SU-DHL-6 (cell line): ENCODE measurements at regions not wholly inside any gene's neighbourhood (a gene's known extent, or its start where the extent isn't known, plus 50 kb on each side); places are given as distances from the start of the nearest gene placed in this dataset.

Experiments
- H2AFZ ChIP-seq: fragments of 200-600 bp; sonication (generic); 2 replicates; pipeline ENCODE4 v1.6.1; 2014; ENCODE audit warnings: low read depth, mild to moderate bottlenecking, moderate library complexity, mixed read lengths, antibody characterized with exemption, low read length; ENCODE audit not compliant: severe bottlenecking
- H3F3A ChIP-seq: fragments of 200-600 bp; shearing (Covaris generic); 2 replicates; pipeline ENCODE4 v1.6.0; 2016; ENCODE audit warnings: antibody characterized with exemption, mild to moderate bottlenecking; ENCODE audit not compliant: insufficient read depth
- H3K27ac ChIP-seq: fragments of 200-600 bp; sonication (generic); 2 replicates; pipeline ENCODE4 v1.5.1; 2016; ENCODE audit warnings: low read depth, mild to moderate bottlenecking, low read length, moderate library complexity, mixed read lengths
- H3K27me3 ChIP-seq: fragments of 200-600 bp; sonication (generic), shearing (Covaris generic); 2 replicates; pipeline ENCODE4 v1.6.0; 2014; ENCODE audit warnings: mild to moderate bottlenecking, low read length
- H3K36me3 ChIP-seq: fragments of 200-600 bp; sonication (generic); 2 replicates; pipeline ENCODE4 v1.6.1; 2014; ENCODE audit warnings: mild to moderate bottlenecking, low read length, mixed read lengths
- H3K4me2 ChIP-seq: fragments of 300-600, 200-600 bp; shearing (Covaris generic), sonication (generic); 2 replicates; pipeline ENCODE4 v1.6.0; 2014; ENCODE audit warnings: low read length, low read depth, mild to moderate bottlenecking; ENCODE audit not compliant: poor library complexity, severe bottlenecking
- H3K4me3 ChIP-seq: fragments of 200-600 bp; sonication (generic); 2 replicates; pipeline ENCODE4 v1.5.1; 2014; ENCODE audit warnings: antibody characterized with exemption, low read length, mild to moderate bottlenecking, mixed read lengths; ENCODE audit not compliant: insufficient read depth, poor library complexity, severe bottlenecking
- H3K79me2 ChIP-seq: fragments of 200-600 bp; sonication (generic); 2 replicates; pipeline ENCODE4 v1.6.1; 2014; ENCODE audit warnings: mild to moderate bottlenecking, low read length, moderate library complexity; ENCODE audit not compliant: insufficient read depth
- H3K9ac ChIP-seq: fragments of 200-600 bp; sonication (generic); 2 replicates; pipeline ENCODE4 v1.7.0; 2014; ENCODE audit warnings: mild to moderate bottlenecking, low read length
- H3K9me2 ChIP-seq: fragments of 200-600 bp; sonication (generic); replicated peaks from 2 replicates; pipeline ENCODE4 v1.6.1; 2014; ENCODE audit warnings: low read length; ENCODE audit not compliant: insufficient read depth
- H3K9me3 ChIP-seq: fragments of 200-600 bp; sonication (generic); 2 replicates; pipeline ENCODE4 v1.6.1; 2014; ENCODE audit warnings: low read length, mixed read lengths; ENCODE audit not compliant: insufficient read depth
- H4K20me1 ChIP-seq: fragments of 200-600 bp; sonication (generic); 2 replicates; pipeline ENCODE4 v1.6.1; 2014; ENCODE audit warnings: low read depth, mild to moderate bottlenecking, antibody characterized with exemption, low read length, moderate library complexity, mixed read lengths
- EZH2phosphoT487 ChIP-seq: fragments of 200-600 bp; sonication (generic), shearing (Covaris generic); conservative IDR thresholded peaks from 2 replicates; pipeline ENCODE4 v1.6.1; 2018; ENCODE audit warnings: mild to moderate bottlenecking, antibody characterized with exemption, low read length, moderate library complexity, mixed read lengths
- TF ChIP-seq, protein P1 (sequence below): fragments of 200-600 bp; sonication (generic); IDR thresholded peaks from one replicate; pipeline ENCODE4 v1.5.1; 2017; ENCODE audit warnings: antibody characterized with exemption, mild to moderate bottlenecking, low read length, moderate library complexity; ENCODE audit not compliant: insufficient read depth, poor library complexity, severe bottlenecking

GRCh38 chr10:78357141-78358063, 323.7 kb downstream of the RPS24 start:
- no peak overlapping the region for H3K9ac ChIP-seq
- H4K20me1 ChIP-seq = no peaks in the 10 kb centered on the region
- no peak overlapping the region for H3K4me2 ChIP-seq
- TF ChIP-seq, protein P1, sequence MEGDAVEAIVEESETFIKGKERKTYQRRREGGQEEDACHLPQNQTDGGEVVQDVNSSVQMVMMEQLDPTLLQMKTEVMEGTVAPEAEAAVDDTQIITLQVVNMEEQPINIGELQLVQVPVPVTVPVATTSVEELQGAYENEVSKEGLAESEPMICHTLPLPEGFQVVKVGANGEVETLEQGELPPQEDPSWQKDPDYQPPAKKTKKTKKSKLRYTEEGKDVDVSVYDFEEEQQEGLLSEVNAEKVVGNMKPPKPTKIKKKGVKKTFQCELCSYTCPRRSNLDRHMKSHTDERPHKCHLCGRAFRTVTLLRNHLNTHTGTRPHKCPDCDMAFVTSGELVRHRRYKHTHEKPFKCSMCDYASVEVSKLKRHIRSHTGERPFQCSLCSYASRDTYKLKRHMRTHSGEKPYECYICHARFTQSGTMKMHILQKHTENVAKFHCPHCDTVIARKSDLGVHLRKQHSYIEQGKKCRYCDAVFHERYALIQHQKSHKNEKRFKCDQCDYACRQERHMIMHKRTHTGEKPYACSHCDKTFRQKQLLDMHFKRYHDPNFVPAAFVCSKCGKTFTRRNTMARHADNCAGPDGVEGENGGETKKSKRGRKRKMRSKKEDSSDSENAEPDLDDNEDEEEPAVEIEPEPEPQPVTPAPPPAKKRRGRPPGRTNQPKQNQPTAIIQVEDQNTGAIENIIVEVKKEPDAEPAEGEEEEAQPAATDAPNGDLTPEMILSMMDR = no peak
- no peak for TF ChIP-seq EZH2phosphoT487
- no peak overlapping the region for H3K27ac ChIP-seq
- no peaks in the 10 kb centered on the region for H3K79me2 ChIP-seq
- no peaks in the 10 kb centered on the region for H3K36me3 ChIP-seq
- no peak overlapping the region for H3K4me3 ChIP-seq
- H2AFZ ChIP-seq = no peak overlapping the region
- no peaks in the 10 kb centered on the region for H3K27me3 ChIP-seq
- no peaks in the 10 kb centered on the region for H3F3A ChIP-seq
- H3K9me3 ChIP-seq = no peaks in the 10 kb centered on the region
- no peaks in the 10 kb centered on the region for H3K9me2 ChIP-seq

DNA sequence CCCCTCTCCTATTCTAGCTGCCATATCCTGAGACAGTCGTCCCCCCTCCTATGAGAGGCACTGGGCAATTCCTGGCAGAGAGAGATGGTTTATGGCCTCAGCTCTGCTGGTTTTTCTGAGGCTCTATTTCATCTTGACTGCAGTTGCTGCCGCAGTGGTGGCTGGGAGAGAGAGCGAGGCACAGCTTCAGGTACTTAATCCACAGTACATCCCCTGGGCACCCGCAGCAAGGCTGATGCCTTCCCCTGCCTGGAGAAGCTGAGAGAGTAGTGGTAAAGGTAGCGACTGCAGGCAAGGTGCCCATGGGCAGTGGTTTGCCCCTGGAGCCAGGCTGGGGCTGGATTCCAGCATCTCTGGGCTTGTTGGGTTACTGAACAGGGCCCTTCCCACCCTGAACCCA, 324.7 kb downstream of the RPS24 start:
- H3K4me3 ChIP-seq = no peak overlapping the region
- H3K9me2 ChIP-seq = no peaks in the 10 kb centered on the region
- no peaks in the 10 kb centered on the region for H3K79me2 ChIP-seq
- H3K27ac ChIP-seq = no peak overlapping the region
- no peak overlapping the region for H3K9ac ChIP-seq
- TF ChIP-seq EZH2phosphoT487 = no peak
- no peaks in the 10 kb centered on the region for H3F3A ChIP-seq
- no peaks in the 10 kb centered on the region for H4K20me1 ChIP-seq
- no peak overlapping the region for H2AFZ ChIP-seq
- no peak overlapping the region for H3K4me2 ChIP-seq
- H3K9me3 ChIP-seq = no peaks in the 10 kb centered on the region
- H3K36me3 ChIP-seq = no peaks in the 10 kb centered on the region
- H3K27me3 ChIP-seq = no peaks in the 10 kb centered on the region

- Histone ChIP-seq H3K27ac (no peak overlapping the region), H3K4me3 (no peak overlapping the region), H4K20me1 (no peaks in the 10 kb centered on the region), H2AFZ (no peak overlapping the region), H3K27me3 (no peaks in the 10 kb centered on the region), H3K9me3 (no peaks in the 10 kb centered on the region), H3K9me2 (no peaks in the 10 kb centered on the region), H3F3A (no peaks in the 10 kb centered on the region), H3K9ac (no peak overlapping the region), H3K36me3 (no peaks in the 10 kb centered on the region), H3K4me2 (no peak overlapping the region), H3K79me2 (no peaks in the 10 kb centered on the region)
- TF ChIP-seq, protein P1 = no peak
- no peak for TF ChIP-seq EZH2phosphoT487
Observed at GRCh38 chr10:78358982-78359381, 325.3 kb downstream of the RPS24 start.

- no peaks in the 10 kb centered on the region for H3K9me2 ChIP-seq
- no peaks in the 10 kb centered on the region for H3K9me3 ChIP-seq
- H3F3A ChIP-seq = no peaks in the 10 kb centered on the region
- H3K36me3 ChIP-seq = no peaks in the 10 kb centered on the region
- H3K9ac ChIP-seq = no peak overlapping the region
- no peaks in the 10 kb centered on the region for H3K27me3 ChIP-seq
- no peak overlapping the region for H3K4me3 ChIP-seq
- no peak overlapping the region for H2AFZ ChIP-seq
- TF ChIP-seq EZH2phosphoT487 = no peak
- TF ChIP-seq, protein P1 = no peak
- no peaks in the 10 kb centered on the region for H3K79me2 ChIP-seq
- no peak overlapping the region for H3K4me2 ChIP-seq
- no peak overlapping the region for H3K27ac ChIP-seq
- H4K20me1 ChIP-seq = no peaks in the 10 kb centered on the region
Observed at GRCh38 chr10:78359640-78360091, 326.0 kb downstream of the RPS24 start.
